ENCODE measurements at regions not wholly inside any gene's neighbourhood (a gene's known extent, or its start where the extent isn't known, plus 50 kb on each side); places are given as distances from the start of the nearest gene placed in this dataset.

DNA sequence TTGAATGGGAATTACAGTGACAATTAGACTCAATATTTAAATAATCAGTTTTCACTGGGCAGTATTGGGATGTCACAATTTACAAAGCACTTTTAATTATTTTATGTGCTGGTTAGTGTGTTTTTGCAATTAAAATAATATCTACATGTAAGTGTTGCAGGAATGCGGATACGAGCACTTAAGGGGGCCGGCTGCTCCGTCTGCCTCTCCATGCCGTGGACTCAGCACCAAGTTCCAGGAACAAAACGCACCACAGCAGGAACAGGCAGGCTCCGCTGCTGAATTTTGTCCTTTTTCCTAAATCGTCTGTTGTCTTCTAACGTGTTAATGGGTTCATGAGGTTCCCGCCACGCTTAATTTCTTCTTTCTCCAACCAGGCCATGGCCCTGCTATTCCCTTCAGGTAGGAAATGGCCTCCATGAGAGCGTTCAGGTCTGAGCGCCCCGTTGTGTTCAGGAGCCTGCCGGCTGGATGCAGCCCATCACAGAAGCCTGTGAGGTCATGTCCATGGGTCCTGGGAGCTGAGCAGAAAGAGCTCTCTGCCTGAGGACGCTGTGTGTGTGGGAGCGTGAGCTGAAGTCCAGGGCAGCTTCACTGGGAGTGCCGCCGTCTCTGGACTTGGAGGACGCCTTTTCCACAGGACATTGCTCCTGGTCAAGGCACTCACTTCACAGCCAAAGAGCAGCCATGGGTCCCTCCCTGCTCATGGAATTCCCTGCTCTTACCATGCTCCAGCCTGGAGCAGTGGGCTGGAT lies 730.3 kb downstream of the BRD1 start:
- ATAC-seq = no peak

- no peak for ATAC-seq
Measured at GRCh38 chr22:49096476-49096875, 731.2 kb downstream of the BRD1 start.

DNA sequence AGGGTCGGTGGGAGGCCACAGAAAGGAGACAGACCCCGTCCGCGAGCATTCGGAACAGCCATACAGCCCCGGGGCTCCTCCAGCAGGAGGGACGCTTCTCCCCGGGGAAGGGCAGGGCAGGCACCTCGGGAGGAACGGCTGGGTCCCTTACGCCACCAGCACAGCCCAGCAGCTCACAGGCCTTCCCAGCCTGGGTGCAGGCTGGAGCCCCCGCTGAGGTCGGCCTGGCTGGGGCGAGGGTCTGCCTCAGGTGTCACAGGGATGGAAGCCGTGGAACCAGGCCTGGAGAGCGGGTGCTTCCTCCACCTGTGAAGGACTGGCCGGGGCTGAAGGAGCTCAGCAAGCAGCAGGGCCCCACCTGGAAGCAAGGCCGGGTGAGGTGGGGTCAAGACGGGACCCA lies 732.3 kb downstream of the BRD1 start:
- ATAC-seq = no peak

- no peak for ATAC-seq
Measured at GRCh38 chr22:49094858-49095257, 732.8 kb downstream of the BRD1 start.

DNA sequence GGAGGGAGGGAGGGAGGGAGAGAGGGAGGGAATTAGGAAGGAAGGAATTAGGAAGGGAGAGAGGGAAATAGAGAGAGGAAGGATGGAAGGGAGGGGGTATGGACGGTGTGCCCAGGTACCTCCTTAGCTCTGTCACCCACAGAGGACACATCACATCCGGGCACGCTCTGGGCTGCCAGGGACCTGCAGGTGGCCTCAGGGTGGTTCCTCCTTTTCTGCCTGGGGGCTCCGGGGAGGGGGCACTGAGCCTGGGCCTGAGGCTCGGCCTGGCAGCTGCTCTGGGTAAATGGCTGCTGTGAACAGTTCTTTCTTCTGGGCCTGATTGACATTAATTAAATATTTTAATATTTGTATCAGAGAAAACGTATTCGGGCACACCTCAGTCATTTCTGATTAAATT lies 733.5 kb downstream of the BRD1 start:
- ATAC-seq = no peak

DNA sequence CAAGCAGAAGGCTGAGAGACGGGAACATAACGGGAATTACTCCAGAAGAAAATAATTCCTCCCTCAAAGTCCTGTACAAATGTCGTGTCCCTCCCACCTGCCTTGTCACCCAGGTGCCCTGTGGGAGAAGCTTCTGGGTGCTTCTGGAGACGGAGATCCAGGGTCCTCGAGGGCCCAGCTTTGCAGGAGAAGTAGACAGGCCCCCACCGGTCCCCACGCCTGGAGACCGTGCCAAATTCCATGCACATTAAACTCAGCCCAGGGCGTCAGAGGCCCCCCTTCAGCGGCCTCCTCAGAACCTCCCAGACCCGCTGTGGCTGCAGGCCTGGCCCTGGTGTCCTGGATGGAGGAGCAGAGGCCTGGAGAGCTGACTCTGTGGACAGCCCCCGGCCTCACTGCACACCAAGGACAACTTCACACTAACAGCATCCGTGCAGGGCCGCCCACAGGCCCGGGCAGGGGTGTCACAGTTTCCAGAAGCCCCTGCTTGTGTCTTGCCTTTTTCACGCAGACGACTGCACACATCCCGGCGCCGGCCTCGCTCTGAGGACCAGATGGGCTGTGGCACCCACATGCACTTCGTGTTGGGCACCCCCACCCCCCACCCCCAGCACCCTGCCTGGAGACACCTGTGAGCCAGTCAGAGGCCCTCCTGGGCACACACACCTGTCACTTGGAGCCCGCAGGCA lies 734.3 kb downstream of the BRD1 start:
- no peak for ATAC-seq

DNA sequence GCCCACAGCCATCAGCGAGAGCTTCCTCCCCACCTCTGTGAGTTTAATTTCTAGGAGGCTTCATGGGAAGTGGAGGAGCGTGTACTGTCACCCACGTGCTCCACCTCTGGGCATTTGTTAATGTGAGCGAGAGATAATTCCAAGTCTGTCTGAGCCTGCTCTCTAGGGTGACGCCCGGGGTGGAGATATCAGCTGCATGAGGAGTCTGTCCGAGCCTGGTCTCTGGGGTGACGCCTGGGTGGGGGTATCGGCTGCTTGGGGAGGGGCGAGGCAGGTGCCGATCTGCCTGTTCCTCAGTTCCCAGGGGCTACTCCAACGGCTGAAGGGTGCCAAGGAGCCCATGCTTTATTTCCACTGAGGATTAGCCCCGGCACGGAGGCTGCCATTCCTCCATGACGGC lies 735.0 kb downstream of the BRD1 start:
- ATAC-seq = no peak

DNA sequence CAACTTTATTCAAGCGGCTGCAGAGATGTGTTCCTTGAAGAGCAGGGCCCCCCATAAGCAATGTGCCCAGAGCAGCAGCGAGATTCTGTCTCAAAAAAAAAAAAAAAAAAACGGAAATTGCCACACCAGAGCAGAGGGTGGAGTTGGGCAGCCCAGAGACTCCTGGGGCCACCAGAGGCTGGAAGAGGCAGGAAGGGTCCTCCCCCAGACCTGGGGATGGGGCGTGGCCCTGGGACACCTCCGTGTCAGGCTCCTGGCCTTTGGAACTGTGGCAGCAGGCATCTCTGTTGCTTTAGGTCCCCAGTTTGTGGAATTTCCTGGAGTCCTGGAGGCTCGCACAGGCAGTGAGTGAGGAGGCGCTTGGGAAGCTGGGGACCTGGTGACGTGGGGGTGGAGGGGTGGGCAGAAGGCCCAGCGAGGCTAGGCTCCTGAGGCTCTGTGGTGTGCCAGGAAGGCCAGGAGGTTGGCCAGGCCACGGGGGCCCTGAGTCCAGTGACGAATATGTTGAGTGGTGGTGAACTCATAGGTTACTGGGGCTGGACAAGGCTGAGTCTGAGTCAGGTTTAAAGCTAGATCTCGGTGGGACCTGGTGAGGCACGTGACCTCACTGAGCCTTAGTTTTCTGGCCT lies 735.6 kb downstream of the BRD1 start:
- ATAC-seq = no peak

- no peak for ATAC-seq
Measured at GRCh38 chr22:49091451-49091850, 736.2 kb downstream of the BRD1 start.

GRCh38 chr22:49090853-49091135 lies 736.9 kb downstream of the BRD1 start:
- no peak for ATAC-seq

- no peak for ATAC-seq
Measured at GRCh38 chr22:49090061-49090852, 737.4 kb downstream of the BRD1 start.

- no peak for ATAC-seq
Measured at GRCh38 chr22:49088801-49089791, 738.6 kb downstream of the BRD1 start.

- no peak for ATAC-seq
Measured at GRCh38 chr22:49087716-49088601, 739.7 kb downstream of the BRD1 start.

- no peak for ATAC-seq
Measured at GRCh38 chr22:49087198-49087597, 740.5 kb downstream of the BRD1 start.

DNA sequence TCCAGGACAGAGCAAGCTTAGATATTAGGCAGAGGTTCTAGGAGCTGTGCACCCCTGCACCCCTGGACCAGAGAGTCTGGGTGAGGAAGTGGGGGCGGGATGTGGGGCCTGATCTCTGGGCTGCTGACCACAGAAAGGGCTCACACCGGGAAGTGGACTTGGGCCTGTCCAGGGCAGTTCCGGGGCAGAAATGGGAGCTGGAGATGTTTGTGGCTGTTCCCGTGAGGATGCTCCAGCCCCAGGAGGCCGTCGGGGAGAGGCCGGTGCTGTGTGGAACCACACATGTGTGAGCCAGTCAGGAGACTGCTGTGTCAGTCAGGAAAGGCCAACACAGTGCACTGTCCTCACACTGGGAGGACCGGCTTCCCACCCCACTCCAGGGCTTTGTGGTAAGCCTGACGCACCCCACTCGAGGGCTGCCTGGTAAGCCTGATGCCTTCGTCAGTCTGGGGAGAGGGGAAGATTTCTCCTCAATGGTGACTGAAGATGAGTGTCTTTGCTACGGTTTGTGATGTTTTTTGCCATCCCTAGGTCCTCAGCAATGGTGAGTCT lies 741.0 kb downstream of the BRD1 start:
- ATAC-seq = no peak

DNA sequence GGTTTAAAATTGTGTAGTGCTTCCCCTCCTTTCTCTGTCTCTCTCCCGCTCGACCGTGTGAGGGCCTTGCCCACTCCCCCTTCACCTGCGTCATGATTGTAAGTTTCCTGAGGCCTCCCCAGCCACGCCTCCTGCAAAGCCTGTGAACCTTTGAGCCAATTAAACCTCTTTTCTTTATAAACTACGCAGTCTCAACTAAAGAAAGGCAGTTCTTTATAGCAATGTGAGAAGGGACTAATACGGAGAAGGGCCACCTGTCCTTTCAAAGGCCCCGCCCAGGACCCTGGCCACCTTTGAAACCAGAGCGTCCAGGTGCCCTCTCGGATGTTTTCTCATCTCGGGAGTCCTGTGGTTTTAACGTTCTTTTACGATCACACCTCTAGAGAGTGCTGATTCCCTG lies 741.5 kb downstream of the BRD1 start:
- ATAC-seq = no peak

GRCh38 chr22:49084206-49084605 lies 743.5 kb downstream of the BRD1 start:
- no peak for ATAC-seq

DNA sequence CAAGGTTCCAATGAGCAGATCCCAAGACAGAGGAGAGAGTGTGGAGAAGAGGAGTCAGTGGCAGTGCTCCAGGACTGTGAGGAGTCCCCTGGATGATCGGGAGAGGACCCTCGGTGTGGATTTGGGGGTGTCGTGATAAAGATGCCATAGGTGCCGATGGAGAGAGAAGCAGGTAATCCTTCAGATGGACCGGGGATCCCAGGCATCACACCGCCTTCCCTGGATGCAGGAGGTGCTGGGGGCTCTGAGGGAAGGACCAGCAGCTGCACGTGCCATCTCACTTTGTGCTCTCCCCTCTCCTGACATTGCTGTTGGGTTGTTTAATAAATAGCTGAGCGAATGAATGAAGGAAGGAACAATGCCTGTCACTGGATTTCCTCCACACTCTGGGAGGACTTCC lies 744.1 kb downstream of the BRD1 start:
- ATAC-seq = no peak

GRCh38 chr22:49082451-49082850 lies 745.2 kb downstream of the BRD1 start:
- no peak for ATAC-seq

DNA sequence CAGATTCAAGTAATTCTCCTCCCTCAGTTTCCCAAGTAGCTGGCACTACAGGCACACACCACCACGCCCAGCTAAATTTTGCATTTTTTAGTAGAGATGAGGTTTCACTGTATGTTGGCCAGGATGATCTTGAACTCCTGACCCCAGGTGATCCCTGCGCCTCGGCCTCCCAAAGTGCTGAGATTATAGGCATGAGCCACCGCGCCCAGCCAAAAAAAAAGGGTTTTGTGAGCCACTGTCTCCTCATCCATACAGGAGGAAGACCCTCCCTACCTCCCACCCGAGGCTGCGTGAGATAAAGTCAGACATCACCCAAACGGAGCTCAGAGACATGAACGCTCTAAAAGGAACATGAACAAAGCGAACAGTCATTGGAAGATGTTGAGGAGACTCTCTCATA lies 745.7 kb downstream of the BRD1 start:
- ATAC-seq = no peak

GRCh38 chr22:49081261-49081666 lies 746.4 kb downstream of the BRD1 start:
- ATAC-seq = no peak

All from activated CD4-positive, CD25-positive, alpha-beta regulatory T cell treated with anti-CD3 and anti-CD28 coated beads, Interleukin-2, amount 50 U/mL, for 24 hours (primary cell).